ENCODE measurements at regions not wholly inside any gene's neighbourhood (a gene's known extent, or its start where the extent isn't known, plus 50 kb on each side); places are given as distances from the start of the nearest gene placed in this dataset.
A peak's percentile ranks its signal among the peaks of the same experiment; 100 is the strongest.
"Not testable (repeated sequence)": the region's sequence is repeated elsewhere in the genome, so short reads cannot be mapped to it uniquely, and the experiment has no call there.

DNA sequence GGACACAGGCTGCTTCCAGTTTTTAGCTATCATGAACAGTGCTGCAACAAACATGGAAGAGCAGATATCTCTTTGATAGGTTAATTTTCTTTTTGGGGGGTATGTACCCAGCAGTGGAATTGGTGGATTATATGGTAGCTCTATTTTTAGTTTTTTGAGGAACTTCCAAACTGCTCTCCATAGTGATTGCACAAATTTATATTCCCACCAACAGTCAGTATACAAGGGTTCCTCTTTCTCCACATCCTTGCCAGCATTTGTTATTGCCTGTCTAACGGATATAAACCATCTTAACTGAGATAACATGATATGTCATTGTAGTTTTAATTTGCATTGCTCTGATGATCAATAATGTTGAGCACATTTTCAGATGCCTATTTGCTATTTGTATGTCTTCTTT, 237.6 kb downstream of the MMUT start:
- no peak overlapping the region for H3K4me3 ChIP-seq (ENCODE audit: low read depth, low read length)
- TF ChIP-seq, protein P1, sequence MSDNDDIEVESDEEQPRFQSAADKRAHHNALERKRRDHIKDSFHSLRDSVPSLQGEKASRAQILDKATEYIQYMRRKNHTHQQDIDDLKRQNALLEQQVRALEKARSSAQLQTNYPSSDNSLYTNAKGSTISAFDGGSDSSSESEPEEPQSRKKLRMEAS (IDR thresholded peaks at IDR 0.05; ENCODE audit: low read depth, low read length) = no peak
- peak; percentile 5 for DNase-seq (ENCODE audit: low read depth)

DNA sequence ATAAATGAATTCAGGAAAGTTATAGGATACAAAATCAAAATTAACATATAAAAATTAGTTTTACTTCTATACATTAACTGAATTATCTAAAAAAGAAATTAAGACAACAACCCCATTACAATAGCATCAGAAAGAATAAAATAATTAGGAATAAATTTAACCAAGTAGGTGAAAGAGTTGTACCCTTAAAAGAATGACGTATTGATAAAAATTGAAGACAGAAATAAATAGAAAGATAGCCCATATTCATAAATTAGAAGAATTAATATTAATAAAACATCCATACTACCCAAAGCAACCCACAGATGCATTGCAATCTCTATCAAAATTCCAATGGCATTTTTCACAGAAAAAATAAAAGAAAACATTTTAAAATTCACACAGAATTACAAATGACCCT, 242.8 kb downstream of the MMUT start:
- TF ChIP-seq POLR2A (IDR thresholded peaks at IDR 0.05; ENCODE audit: extremely low read depth, insufficient read length) = no peak
- DNase-seq (ENCODE audit: low read depth) = no peak

DNA sequence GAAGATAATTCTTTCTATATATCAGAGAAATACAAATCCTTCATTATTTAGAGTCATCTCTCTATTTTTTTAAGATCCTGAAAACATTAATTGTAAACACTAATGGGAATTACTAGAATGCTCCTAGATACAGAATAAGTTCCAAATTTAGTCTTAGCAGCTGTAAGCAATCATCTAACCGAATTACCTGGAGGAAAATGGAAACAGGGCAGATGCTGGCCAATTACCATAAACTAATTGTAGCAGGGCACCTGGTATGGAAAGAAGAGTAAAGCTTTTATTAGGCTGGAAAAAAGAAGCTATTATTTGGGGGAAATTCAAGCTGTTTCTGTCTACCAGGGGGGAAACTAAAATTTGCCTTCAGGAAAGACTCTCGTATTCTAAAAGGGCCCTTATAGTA, 257.5 kb downstream of the MMUT start:
- no peak overlapping the region for H3K4me3 ChIP-seq (ENCODE audit: low read depth, low read length)
- TF ChIP-seq, protein P2, sequence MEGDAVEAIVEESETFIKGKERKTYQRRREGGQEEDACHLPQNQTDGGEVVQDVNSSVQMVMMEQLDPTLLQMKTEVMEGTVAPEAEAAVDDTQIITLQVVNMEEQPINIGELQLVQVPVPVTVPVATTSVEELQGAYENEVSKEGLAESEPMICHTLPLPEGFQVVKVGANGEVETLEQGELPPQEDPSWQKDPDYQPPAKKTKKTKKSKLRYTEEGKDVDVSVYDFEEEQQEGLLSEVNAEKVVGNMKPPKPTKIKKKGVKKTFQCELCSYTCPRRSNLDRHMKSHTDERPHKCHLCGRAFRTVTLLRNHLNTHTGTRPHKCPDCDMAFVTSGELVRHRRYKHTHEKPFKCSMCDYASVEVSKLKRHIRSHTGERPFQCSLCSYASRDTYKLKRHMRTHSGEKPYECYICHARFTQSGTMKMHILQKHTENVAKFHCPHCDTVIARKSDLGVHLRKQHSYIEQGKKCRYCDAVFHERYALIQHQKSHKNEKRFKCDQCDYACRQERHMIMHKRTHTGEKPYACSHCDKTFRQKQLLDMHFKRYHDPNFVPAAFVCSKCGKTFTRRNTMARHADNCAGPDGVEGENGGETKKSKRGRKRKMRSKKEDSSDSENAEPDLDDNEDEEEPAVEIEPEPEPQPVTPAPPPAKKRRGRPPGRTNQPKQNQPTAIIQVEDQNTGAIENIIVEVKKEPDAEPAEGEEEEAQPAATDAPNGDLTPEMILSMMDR (IDR thresholded peaks at IDR 0.05; ENCODE audit: low read depth, low read length) = no peak
- no peak for TF ChIP-seq MYC (IDR thresholded peaks at IDR 0.05; ENCODE audit: low read depth, low read length)
- TF ChIP-seq, protein P1 (IDR thresholded peaks at IDR 0.05; ENCODE audit: low read depth, low read length) = no peak
- TF ChIP-seq POLR2A (IDR thresholded peaks at IDR 0.05; ENCODE audit: extremely low read depth, insufficient read length) = no peak
- no peak for DNase-seq (ENCODE audit: low read depth)

More for the DNA sequence above, 242.8 kb downstream of the MMUT start:
- H3K4me3 ChIP-seq (ENCODE audit: low read depth, low read length) = no peak overlapping the region

DNA sequence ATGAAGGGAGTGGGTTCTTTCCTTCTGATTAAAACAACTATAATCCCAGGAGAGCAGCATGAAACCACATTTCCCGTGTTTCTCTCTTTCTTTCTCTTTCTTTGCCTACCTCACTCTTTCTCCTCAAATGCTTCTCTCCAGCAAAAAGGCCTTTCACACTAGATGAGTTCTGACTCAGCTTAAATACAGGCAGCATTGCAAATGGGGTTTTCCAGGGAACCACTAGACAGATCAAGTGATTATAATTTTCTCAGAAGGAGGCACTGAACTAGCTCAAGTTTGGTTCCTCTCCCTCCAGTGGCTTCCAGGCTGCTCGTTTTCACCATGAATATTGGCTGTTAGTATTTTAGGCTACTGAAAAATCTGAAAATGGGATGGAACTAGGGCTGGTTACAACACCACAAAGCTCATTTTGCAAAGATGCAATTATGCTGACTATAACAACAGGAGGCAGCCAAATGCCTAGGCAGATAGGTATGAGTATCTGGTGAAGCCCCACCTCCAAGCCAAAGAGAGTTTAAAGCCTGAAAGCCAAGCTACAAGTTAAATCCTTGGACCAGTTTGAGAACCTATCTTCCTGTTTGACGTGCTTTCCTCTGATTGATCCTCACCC, 260.0 kb downstream of the MMUT start:
- TF ChIP-seq, protein P2 (IDR thresholded peaks at IDR 0.05; ENCODE audit: low read depth, low read length) = no peak
- TF ChIP-seq POLR2A (IDR thresholded peaks at IDR 0.05; ENCODE audit: extremely low read depth, insufficient read length) (no peak), MYC (IDR thresholded peaks at IDR 0.05; ENCODE audit: low read depth, low read length) (no peak)
- TF ChIP-seq, protein P1 (IDR thresholded peaks at IDR 0.05; ENCODE audit: low read depth, low read length) = no peak
- DNase-seq (ENCODE audit: low read depth) = no peak
- H3K4me3 ChIP-seq (ENCODE audit: low read depth, low read length) = no peak overlapping the region

DNA sequence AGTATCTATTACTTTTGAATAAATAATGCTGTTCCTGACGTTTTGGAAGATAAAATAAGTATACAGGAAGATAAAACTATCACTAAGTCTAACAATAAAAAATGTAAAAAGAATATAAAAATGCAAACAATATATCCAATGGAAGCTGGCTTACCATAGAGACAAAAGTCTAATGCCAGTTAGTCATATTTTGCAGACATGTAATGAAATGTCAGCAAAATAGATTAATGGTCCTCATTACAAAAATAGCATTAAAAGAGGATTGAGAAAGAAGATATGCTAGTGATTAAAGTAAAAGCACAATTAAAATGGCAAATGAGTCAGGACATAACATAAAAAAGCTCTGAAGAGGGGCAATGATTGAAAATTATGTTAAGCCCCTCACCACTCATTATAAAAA, 265.0 kb downstream of the MMUT start:
- no peak for DNase-seq (ENCODE audit: low read depth)

DNA sequence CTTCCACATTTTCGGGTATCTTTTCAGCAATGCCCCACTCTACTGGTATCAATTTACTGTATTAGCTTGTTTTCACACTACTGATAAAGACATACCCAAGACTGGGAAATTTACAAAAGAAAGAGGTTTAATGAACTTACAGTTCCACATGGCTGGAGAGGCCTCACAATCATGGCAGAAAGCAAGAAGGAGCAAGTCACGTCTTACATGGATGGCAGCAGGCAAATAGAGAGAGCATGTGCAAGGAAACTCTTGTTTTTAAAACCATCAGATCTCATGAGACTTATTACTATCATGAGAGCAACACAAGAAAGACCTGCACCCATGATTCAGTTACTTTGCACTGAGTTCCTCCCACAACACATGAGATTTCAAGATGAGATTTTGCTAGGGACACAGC, 300.7 kb downstream of the MMUT start:
- H3K4me3 ChIP-seq (ENCODE audit: low read depth, low read length); DNase-seq (ENCODE audit: low read depth): not testable (repeated sequence)

More for the DNA sequence above, 265.0 kb downstream of the MMUT start:
- TF ChIP-seq MYC (IDR thresholded peaks at IDR 0.05; ENCODE audit: low read depth, low read length) (no peak), POLR2A (IDR thresholded peaks at IDR 0.05; ENCODE audit: extremely low read depth, insufficient read length) (no peak)
- TF ChIP-seq, protein P1 (IDR thresholded peaks at IDR 0.05; ENCODE audit: low read depth, low read length) = no peak
- TF ChIP-seq, protein P2 (IDR thresholded peaks at IDR 0.05; ENCODE audit: low read depth, low read length) = no peak
- no peak overlapping the region for H3K4me3 ChIP-seq (ENCODE audit: low read depth, low read length)

DNA sequence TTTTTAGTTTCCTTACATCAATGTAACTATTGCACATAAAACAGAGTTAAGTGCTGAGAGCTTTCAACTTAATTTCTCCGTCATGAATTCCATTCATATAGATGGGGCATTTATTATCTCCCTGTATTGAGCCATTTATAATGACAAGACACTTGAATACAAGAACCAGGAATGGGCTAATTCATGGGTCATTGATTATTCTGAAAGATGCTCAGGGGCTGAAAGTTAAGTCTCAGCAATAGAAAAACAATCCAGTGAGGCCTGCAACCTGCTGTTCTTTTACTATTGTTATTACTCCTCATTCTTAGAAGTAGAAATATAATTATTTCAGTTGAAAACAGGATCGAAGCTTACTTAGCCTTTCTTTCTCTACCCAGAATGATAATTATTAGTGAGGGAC, 307.7 kb downstream of the MMUT start:
- no peak overlapping the region for H3K4me3 ChIP-seq (ENCODE audit: low read depth, low read length)
- no peak for DNase-seq (ENCODE audit: low read depth)
- TF ChIP-seq, protein P2 (IDR thresholded peaks at IDR 0.05; ENCODE audit: low read depth, low read length) = no peak
- no peak for TF ChIP-seq POLR2A (IDR thresholded peaks at IDR 0.05; ENCODE audit: extremely low read depth, insufficient read length)
- no peak for TF ChIP-seq MYC (IDR thresholded peaks at IDR 0.05; ENCODE audit: low read depth, low read length)
- TF ChIP-seq, protein P1 (IDR thresholded peaks at IDR 0.05; ENCODE audit: low read depth, low read length) = no peak

All from NB4 (cell line).